A673 (cell line): ENCODE measurements at regions not wholly inside any gene's neighbourhood (a gene's known extent, or its start where the extent isn't known, plus 50 kb on each side); places are given as distances from the start of the nearest gene placed in this dataset.

Source experiments
- BruUV-seq: library from RNA; stranded (reverse); fragments of 400-500 nt; replicated peaks from 2 replicates; lab custom pipeline; 2021; lab: Mats Ljungman, UMichigan
- CTCF ChIA-PET: fragments of 300-600 bp; sonication (Branson Sonifier 250); formaldehyde crosslinking; loops from one replicate; lab custom pipeline; 2022; ENCODE audit warnings: antibody characterized with exemption; lab: Charles Lee
- POLR2A ChIA-PET: fragments of 300-600 bp; sonication (Branson Sonifier 250); formaldehyde crosslinking; loops from one replicate; lab custom pipeline; 2022; ENCODE audit warnings: antibody characterized with exemption; ENCODE audit not compliant: low non-redundant PET; lab: Charles Lee
- DNase-seq: peaks from one replicate; pipeline ENCODE4 v3.0.0-alpha.2; 2015; ENCODE audit warnings: low spot score
- H3K27ac ChIP-seq: fragments of 200-600 bp; sonication (generic); 2 replicates; pipeline ENCODE4 v1.5.1; 2016; ENCODE audit warnings: mixed run types, low read depth, mild to moderate bottlenecking, mixed read lengths, antibody characterized with exemption, low read length; ENCODE audit not compliant: poor library complexity, severe bottlenecking
- H3K27me3 ChIP-seq: fragments of 200-600 bp; sonication (generic); replicated peaks from 2 replicates; pipeline ENCODE4 v1.6.1; 2017; ENCODE audit warnings: mixed run types, low read depth, mild to moderate bottlenecking, mixed read lengths, antibody characterized with exemption, low read length; ENCODE audit not compliant: insufficient read depth, poor library complexity
- H3K36me3 ChIP-seq: fragments of 200-600 bp; sonication (generic); 2 replicates; pipeline ENCODE4 v1.6.1; 2016; ENCODE audit warnings: mixed run types, mild to moderate bottlenecking, mixed read lengths, antibody characterized with exemption, low read length; ENCODE audit not compliant: insufficient read depth, poor library complexity, severe bottlenecking
- H3K4me1 ChIP-seq: fragments of 200-600 bp; sonication (generic); 2 replicates; pipeline ENCODE4 v1.6.1; 2017; ENCODE audit warnings: mixed run types, mild to moderate bottlenecking, mixed read lengths, antibody characterized with exemption, low read length; ENCODE audit not compliant: insufficient read depth, poor library complexity, severe bottlenecking
- H3K4me3 ChIP-seq: fragments of 200-600 bp; sonication (generic); 2 replicates; pipeline ENCODE4 v1.5.1; 2016; ENCODE audit warnings: low read depth, mixed run types, mild to moderate bottlenecking, mixed read lengths, low read length; ENCODE audit not compliant: poor library complexity, severe bottlenecking
- H3K9me3 ChIP-seq: fragments of 200-600 bp; sonication (generic); 2 replicates; pipeline ENCODE4 v1.6.1; 2016; ENCODE audit warnings: mixed run types, low read depth, mild to moderate bottlenecking, mixed read lengths, antibody characterized with exemption, low read length; ENCODE audit not compliant: poor library complexity, severe bottlenecking
- CTCF ChIP-seq: fragments of 300-800, 200-600 bp; sonication (generic); conservative IDR thresholded peaks from 2 replicates; pipeline ENCODE4 v1.5.1; 2017; ENCODE audit warnings: low read depth, mild to moderate bottlenecking, antibody characterized with exemption, low read length, moderate library complexity, mixed read lengths
- EZH2 ChIP-seq: fragments of 200-600 bp; sonication (generic); IDR thresholded peaks from 2 replicates; pipeline ENCODE4 v1.6.1; 2017; ENCODE audit warnings: borderline replicate concordance, low read depth, mild to moderate bottlenecking, mixed read lengths, antibody characterized with exemption, low read length; ENCODE audit not compliant: poor library complexity, severe bottlenecking
- intact Hi-C: fragments of 100-400 bp; cut with micrococcal nuclease; formaldehyde crosslinking; loops from one replicate; pipeline ENCODE4 v1.10.0; 2022; ENCODE audit not compliant: unreplicated experiment

- H3K4me1 ChIP-seq = no peaks in the 10 kb centered on the region
- no peak overlapping the region for H3K27ac ChIP-seq
- no peak overlapping the region for H3K4me3 ChIP-seq
- H3K27me3 ChIP-seq = no peaks in the 10 kb centered on the region
- ChIA-PET CTCF (interaction anchor here (0.9 kb wide), 1 partner anchor 21 kb away, joined by 3 read pairs; no protein-coding TSS in a partner anchor), POLR2A (no interaction called here)
- peak; percentile 63 for DNase-seq
- no TSS peak for BruUV-seq
- H3K36me3 ChIP-seq = no peaks in the 10 kb centered on the region
- TF ChIP-seq EZH2 (no peak), CTCF (peak; percentile 76)
- intact Hi-C loops = loop anchor here (1.0 to 10.0 kb wide), 5 partner anchors 200 to 728 kb away; partner anchors contain the start of gene NRIP1
- H3K9me3 ChIP-seq = no peaks in the 10 kb centered on the region
Observed at GRCh38 chr21:14864211-14865021, 200.4 kb downstream of the NRIP1 start.

- H3K27ac ChIP-seq = no peak overlapping the region
- TF ChIP-seq EZH2 (no peak), CTCF (no peak)
- no peak for DNase-seq
- CTCF ChIA-PET = interaction anchor here (0.6 to 0.9 kb wide), 3 partner anchors 22 to 618 kb away, joined by 3 to 6 read pairs (median 3); no protein-coding TSS in a partner anchor
- POLR2A ChIA-PET = no interaction called here
- no peaks in the 10 kb centered on the region for H3K27me3 ChIP-seq
- no peaks in the 10 kb centered on the region for H3K9me3 ChIP-seq
- H3K4me1 ChIP-seq = no peaks in the 10 kb centered on the region
- no peak overlapping the region for H3K4me3 ChIP-seq
- intact Hi-C loops = loop anchor here (1.0 to 10.0 kb wide), 5 partner anchors 201 to 729 kb away; partner anchors contain the start of gene NRIP1
- H3K36me3 ChIP-seq = no peaks in the 10 kb centered on the region
- BruUV-seq = no TSS peak
Observed at GRCh38 chr21:14863745-14864210, 201.0 kb downstream of the NRIP1 start.

GRCh38 chr21:14862794-14863720 lies 201.7 kb downstream of the NRIP1 start:
- H3K9me3 ChIP-seq = no peaks in the 10 kb centered on the region
- H3K4me1 ChIP-seq = no peaks in the 10 kb centered on the region
- no peaks in the 10 kb centered on the region for H3K27me3 ChIP-seq
- BruUV-seq = no TSS peak
- DNase-seq = peak; percentile 32
- peak; percentile 84 for TF ChIP-seq CTCF
- no peak for TF ChIP-seq EZH2
- ChIA-PET CTCF (interaction anchor here (0.6 kb wide), 2 partner anchors 153 to 619 kb away, joined by 3 to 6 read pairs; no protein-coding TSS in a partner anchor), POLR2A (no interaction called here)
- H3K4me3 ChIP-seq = no peak overlapping the region
- no peaks in the 10 kb centered on the region for H3K36me3 ChIP-seq
- intact Hi-C loops = loop anchor here (5.0 to 10.0 kb wide), 4 partner anchors 202 to 729 kb away; partner anchors contain the start of gene NRIP1
- H3K27ac ChIP-seq = no peak overlapping the region
